ENCODE measurements at regions not wholly inside any gene's neighbourhood (a gene's known extent, or its start where the extent isn't known, plus 50 kb on each side); places are given as distances from the start of the nearest gene placed in this dataset.

- Histone ChIP-seq H4K5ac (ENCODE audit: insufficient read length, low read depth, low read length) (no peak overlapping the region), H3K27me3 (ENCODE audit: insufficient read depth, low read length) (no peaks in the 10 kb centered on the region), H2BK120ac (ENCODE audit: low read depth, low read length, poor library complexity, severe bottlenecking) (no peak overlapping the region), H2BK20ac (ENCODE audit: low read depth, low read length, poor library complexity, severe bottlenecking) (no peak overlapping the region), H2BK5ac (ENCODE audit: insufficient read length, low read length) (no peak overlapping the region), H3K23me2 (ENCODE audit: insufficient read length, low read depth, low read length, poor library complexity, severe bottlenecking) (no peaks in the 10 kb centered on the region), H4K20me1 (ENCODE audit: control insufficient read depth, insufficient read depth, insufficient read length) (no peaks in the 10 kb centered on the region), H2AFZ (ENCODE audit: low read length) (no peak overlapping the region), H4K8ac (replicated peaks; ENCODE audit: insufficient read length, low read depth, low read length) (no peak overlapping the region), H3K79me1 (ENCODE audit: insufficient read depth, low read depth, low read length, poor library complexity, severe bottlenecking) (no peaks in the 10 kb centered on the region), H2BK15ac (ENCODE audit: low read depth, low read length) (no peak overlapping the region), H3K9me3 (ENCODE audit: control insufficient read depth, low read depth, low read length) (no peaks in the 10 kb centered on the region), H3K56ac (ENCODE audit: insufficient read length, low read depth, low read length) (no peak overlapping the region), H3K23ac (ENCODE audit: insufficient read length, low read depth, low read length) (no peak overlapping the region), H2AK5ac (ENCODE audit: insufficient read length, low read length) (no peak overlapping the region), H3K27ac (ENCODE audit: insufficient read length, low read depth, low read length) (no peak overlapping the region), H3K4me1 (ENCODE audit: insufficient read depth, low read length) (no peaks in the 10 kb centered on the region), H4K91ac (ENCODE audit: insufficient read length, low read depth, low read length) (no peak overlapping the region), H3T11ph (ENCODE audit: low read length) (no peak overlapping the region), H3K79me2 (ENCODE audit: insufficient read depth, low read length) (no peaks in the 10 kb centered on the region), H3K14ac (ENCODE audit: insufficient read depth, low read length) (no peak overlapping the region), H3K4ac (ENCODE audit: low read depth, low read length) (no peak overlapping the region), H3K18ac (ENCODE audit: insufficient read length, low read depth, low read length) (no peak overlapping the region), H3K9ac (ENCODE audit: extremely low read depth, insufficient read length, low read length) (no peak overlapping the region), H2BK12ac (ENCODE audit: insufficient read length, low read depth, low read length) (no peak overlapping the region), H3K4me2 (ENCODE audit: insufficient read depth, insufficient read length, low read length) (no peak overlapping the region)
- Mint-ChIP-seq H3K27ac (no peak overlapping the region), H3K4me3 (no peak overlapping the region), H3K27me3 (ENCODE audit: low read depth) (no peaks in the 10 kb centered on the region; the same call in 1 of the 2 replicates), H3K4me1 (no peaks in the 10 kb centered on the region), H3K9me3 (no peaks in the 10 kb centered on the region), H3K36me3 (ENCODE audit: insufficient read depth in 1 of 3, low read depth in 3 of 3) (no peaks in the 10 kb centered on the region)
- DNase-seq, result no peak
- TF ChIP-seq, protein P1, sequence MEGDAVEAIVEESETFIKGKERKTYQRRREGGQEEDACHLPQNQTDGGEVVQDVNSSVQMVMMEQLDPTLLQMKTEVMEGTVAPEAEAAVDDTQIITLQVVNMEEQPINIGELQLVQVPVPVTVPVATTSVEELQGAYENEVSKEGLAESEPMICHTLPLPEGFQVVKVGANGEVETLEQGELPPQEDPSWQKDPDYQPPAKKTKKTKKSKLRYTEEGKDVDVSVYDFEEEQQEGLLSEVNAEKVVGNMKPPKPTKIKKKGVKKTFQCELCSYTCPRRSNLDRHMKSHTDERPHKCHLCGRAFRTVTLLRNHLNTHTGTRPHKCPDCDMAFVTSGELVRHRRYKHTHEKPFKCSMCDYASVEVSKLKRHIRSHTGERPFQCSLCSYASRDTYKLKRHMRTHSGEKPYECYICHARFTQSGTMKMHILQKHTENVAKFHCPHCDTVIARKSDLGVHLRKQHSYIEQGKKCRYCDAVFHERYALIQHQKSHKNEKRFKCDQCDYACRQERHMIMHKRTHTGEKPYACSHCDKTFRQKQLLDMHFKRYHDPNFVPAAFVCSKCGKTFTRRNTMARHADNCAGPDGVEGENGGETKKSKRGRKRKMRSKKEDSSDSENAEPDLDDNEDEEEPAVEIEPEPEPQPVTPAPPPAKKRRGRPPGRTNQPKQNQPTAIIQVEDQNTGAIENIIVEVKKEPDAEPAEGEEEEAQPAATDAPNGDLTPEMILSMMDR (conservative IDR thresholded peaks at IDR 0.05), result no peak
- no CpG with 5 or more reads among the region's 2 CpGs for WGBS (ENCODE audit: extremely low coverage, insufficient read length, low lambda C conversion rate)
Measured at GRCh38 chr2:18487106-18487913, 73.1 kb downstream of the RDH14 start.
